GM19372 (cell line): ENCODE measurements at regions not wholly inside any gene's neighbourhood (a gene's known extent, or its start where the extent isn't known, plus 50 kb on each side); places are given as distances from the start of the nearest gene placed in this dataset.
A peak's percentile ranks its signal among the peaks of the same experiment; 100 is the strongest.
"Not testable (repeated sequence)": the region's sequence is repeated elsewhere in the genome, so short reads cannot be mapped to it uniquely, and the experiment has no call there.

ENCODE experiments used
- ATAC-seq: cut with Tn5 transposase; IDR thresholded peaks from one replicate; pipeline ENCODE4 v1.9.1; 2021; ENCODE audit warnings: mild to moderate bottlenecking, low read depth, moderate library complexity; ENCODE audit not compliant: unreplicated experiment

- ATAC-seq, result no peak
Measured at GRCh38 chr4:179145746-179146525, 1703.7 kb upstream of the AGA start.

- no peak for ATAC-seq
Measured at GRCh38 chr4:179151770-179152169, 1709.5 kb upstream of the AGA start.

GRCh38 chr4:179163147-179163546 is 1720.9 kb upstream of the AGA start:
- no peak for ATAC-seq

GRCh38 chr4:179164267-179164999 is 1722.2 kb upstream of the AGA start:
- no peak for ATAC-seq

- ATAC-seq, result no peak
Measured at GRCh38 chr4:179165000-179165738, 1722.9 kb upstream of the AGA start.

- no peak for ATAC-seq
Measured at GRCh38 chr4:179165862-179166261, 1723.6 kb upstream of the AGA start.

GRCh38 chr4:179170308-179170707 is 1728.1 kb upstream of the AGA start:
- ATAC-seq, result not testable (repeated sequence)

GRCh38 chr4:179182741-179183140 is 1740.5 kb upstream of the AGA start:
- no peak for ATAC-seq

GRCh38 chr4:179195887-179196286 is 1753.7 kb upstream of the AGA start:
- ATAC-seq, result no peak

- no peak for ATAC-seq
Measured at GRCh38 chr4:179196511-179196910, 1754.3 kb upstream of the AGA start.

- no peak for ATAC-seq
Measured at GRCh38 chr4:179200681-179201080, 1758.4 kb upstream of the AGA start.

GRCh38 chr4:179225594-179225993 is 1783.4 kb upstream of the AGA start:
- no peak for ATAC-seq

GRCh38 chr4:179248821-179249220 is 1806.6 kb upstream of the AGA start:
- ATAC-seq, result no peak

- no peak for ATAC-seq
Measured at GRCh38 chr4:179268791-179269190, 1826.6 kb upstream of the AGA start.

GRCh38 chr4:179272282-179272681 is 1830.0 kb upstream of the AGA start:
- no peak for ATAC-seq

GRCh38 chr4:179278647-179279046 is 1836.4 kb upstream of the AGA start:
- ATAC-seq, result no peak

GRCh38 chr4:179285696-179286095 is 1843.5 kb upstream of the AGA start:
- no peak for ATAC-seq

GRCh38 chr4:179291657-179292056 is 1849.4 kb upstream of the AGA start:
- no peak for ATAC-seq

GRCh38 chr4:179292468-179292867 is 1850.2 kb upstream of the AGA start:
- ATAC-seq, result no peak

GRCh38 chr4:179307297-179308136 is 1865.3 kb upstream of the AGA start:
- peak; percentile 86 for ATAC-seq
